Right lobe of liver (tissue), 6 donors: ENCODE measurements at regions not wholly inside any gene's neighbourhood (a gene's known extent, or its start where the extent isn't known, plus 50 kb on each side); places are given as distances from the start of the nearest gene placed in this dataset.

Experiments used
- ATAC-seq, 4 donors: fragments of 200-7000 bp; cut with Tn5 transposase; one replicate each; pipeline ENCODE4 v1.9.1; 2020; ENCODE audit warnings: mild to moderate bottlenecking in 4 of 4, moderate library complexity in 4 of 4
- DNase-seq, 3 donors: peaks; one replicate each; pipeline ENCODE4 v3.0.0-alpha.2; 2020
- H3K27ac ChIP-seq, 3 donors: fragments of 200-600 bp; one replicate each; pipeline ENCODE4 v1.8.0; 2022
- H3K27me3 ChIP-seq, 2 donors: fragments of 200-600 bp; one replicate each; pipeline ENCODE4 v1.8.0; 2022
- H3K36me3 ChIP-seq, 4 donors: fragments of 200-600 bp; sonication (generic) in 1 of 4; one replicate each; pipeline versions ENCODE4 v1.5.1 to v1.8.0; 2017 to 2022; ENCODE audit warnings: control low read depth in 1 of 4
- H3K4me1 ChIP-seq, 4 donors: fragments of 200-600 bp; sonication (generic) in 1 of 4; one replicate each; pipeline versions ENCODE4 v1.5.1 to v1.8.0; 2017 to 2022; ENCODE audit warnings: control low read depth in 1 of 4
- H3K4me3 ChIP-seq, 3 donors: fragments of 200-600 bp; one replicate each; pipeline ENCODE4 v1.8.0; 2022
- H3K9me3 ChIP-seq, 4 donors: fragments of 200-600 bp; sonication (generic) in 1 of 4; one replicate each; pipeline versions ENCODE4 v1.5.1 to v1.8.0; 2017 to 2022; ENCODE audit warnings: control low read depth in 1 of 4
- POLR2A ChIP-seq: fragments of 450-650 bp; IDR thresholded peaks from one replicate; pipeline ENCODE4 v1.6.1; 2017; ENCODE audit warnings: antibody characterized with exemption, mild to moderate bottlenecking
- WGBS: methylation state at CpG from one replicate; pipeline ENCODE4 v1.1.6; 2018; ENCODE audit warnings: low coverage, low lambda C conversion rate; ENCODE audit not compliant: insufficient coverage; ENCODE audit errors: missing lambda C conversion rate; 5-methylcytosine and 5-hydroxymethylcytosine counted together
- intact Hi-C, 2 donors: fragments of 100-400 bp; cut with DNase I; formaldehyde crosslinking; loops; one replicate each; pipeline versions ENCODE4 v1.11.2 to v1.14.1; 2022
- TF ChIP-seq, protein P1 (sequence below), 4 donors: fragments of 200-600 bp in 3 of 4; fragments of 450-650 bp in 1 of 4; IDR thresholded peaks; one replicate each; pipeline versions ENCODE4 v1.5.1 to v1.8.0; 2016 to 2022; ENCODE audit warnings: antibody characterized with exemption in 4 of 4, mild to moderate bottlenecking in 2 of 4
- donor health status: DM: no; HTN: yes; CAD: no.
- donor health status: DM: no; HTN: no; CAD: no.
- donor health status: DM: no; HTN: no; CAD: no.
- donor health status: DM: no; HTN: yes; CAD: no.
- donor health status: DM: no; HTN: yes; CAD: no.

DNA sequence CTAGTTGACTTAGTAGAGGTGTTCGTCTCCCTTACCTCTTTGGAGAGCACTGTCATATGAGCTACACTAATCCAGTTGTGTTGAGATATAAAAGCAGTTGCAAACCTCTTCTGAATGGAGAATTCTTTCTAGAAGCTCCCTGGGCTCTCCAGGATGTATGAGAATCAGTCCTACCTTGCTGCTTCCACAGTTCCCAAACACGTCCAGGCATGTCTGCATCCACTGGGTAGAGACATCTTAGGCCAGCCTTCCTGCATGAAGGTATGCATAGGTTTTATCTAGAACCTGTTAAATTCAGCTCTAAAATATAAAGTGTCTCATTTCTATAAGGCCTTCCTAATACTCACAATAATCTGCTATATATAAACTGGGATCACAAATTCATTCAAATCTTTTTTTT lies 297.7 kb downstream of the CDC5L start:
- Histone ChIP-seq H3K27ac (no peak overlapping the region), H3K4me1 (no peaks in the 10 kb centered on the region), H3K9me3 (no peaks in the 10 kb centered on the region), H3K4me3 (no peak overlapping the region), H3K27me3 (no peaks in the 10 kb centered on the region), H3K36me3 (no peaks in the 10 kb centered on the region)
- peak in 1 of 3 donors; percentile 6 for DNase-seq
- no peak for ATAC-seq
- intact Hi-C loops: no loop called here
- TF ChIP-seq, protein P1, sequence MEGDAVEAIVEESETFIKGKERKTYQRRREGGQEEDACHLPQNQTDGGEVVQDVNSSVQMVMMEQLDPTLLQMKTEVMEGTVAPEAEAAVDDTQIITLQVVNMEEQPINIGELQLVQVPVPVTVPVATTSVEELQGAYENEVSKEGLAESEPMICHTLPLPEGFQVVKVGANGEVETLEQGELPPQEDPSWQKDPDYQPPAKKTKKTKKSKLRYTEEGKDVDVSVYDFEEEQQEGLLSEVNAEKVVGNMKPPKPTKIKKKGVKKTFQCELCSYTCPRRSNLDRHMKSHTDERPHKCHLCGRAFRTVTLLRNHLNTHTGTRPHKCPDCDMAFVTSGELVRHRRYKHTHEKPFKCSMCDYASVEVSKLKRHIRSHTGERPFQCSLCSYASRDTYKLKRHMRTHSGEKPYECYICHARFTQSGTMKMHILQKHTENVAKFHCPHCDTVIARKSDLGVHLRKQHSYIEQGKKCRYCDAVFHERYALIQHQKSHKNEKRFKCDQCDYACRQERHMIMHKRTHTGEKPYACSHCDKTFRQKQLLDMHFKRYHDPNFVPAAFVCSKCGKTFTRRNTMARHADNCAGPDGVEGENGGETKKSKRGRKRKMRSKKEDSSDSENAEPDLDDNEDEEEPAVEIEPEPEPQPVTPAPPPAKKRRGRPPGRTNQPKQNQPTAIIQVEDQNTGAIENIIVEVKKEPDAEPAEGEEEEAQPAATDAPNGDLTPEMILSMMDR (IDR thresholded peaks at IDR 0.05): no peak
- no peak for TF ChIP-seq POLR2A
- 100% methylated on average over 1 of the region's 2 CpGs for WGBS

DNA sequence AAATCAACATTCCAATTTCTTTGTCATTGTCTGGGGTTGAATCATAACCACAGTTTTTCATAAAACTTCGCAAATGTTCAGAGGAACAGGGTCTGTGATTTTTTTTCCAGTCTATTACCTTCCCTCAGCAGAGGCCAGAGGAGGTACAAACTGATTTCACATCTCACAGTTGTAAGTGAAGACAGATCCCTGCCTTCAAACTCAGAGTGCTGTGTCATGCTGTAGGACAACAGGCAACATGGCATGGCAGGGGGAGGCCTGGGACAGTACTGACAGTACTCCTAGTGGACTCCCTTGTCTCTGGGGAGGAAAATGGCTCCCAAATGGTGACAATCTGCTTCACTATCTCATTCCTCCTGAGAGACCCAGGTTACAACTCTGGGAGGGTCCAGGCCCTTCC lies 308.6 kb downstream of the CDC5L start:
- Histone ChIP-seq H3K27ac (no peak overlapping the region), H3K9me3 (no peaks in the 10 kb centered on the region), H3K36me3 (no peaks in the 10 kb centered on the region), H3K4me1 (no peaks in the 10 kb centered on the region), H3K4me3 (no peak overlapping the region), H3K27me3 (no peaks in the 10 kb centered on the region)
- DNase-seq (no peak), ATAC-seq (no peak)
- WGBS: 100% methylated on average over 1 of the region's 1 CpG
- TF ChIP-seq, protein P1 (IDR thresholded peaks at IDR 0.05): no peak
- TF ChIP-seq POLR2A: no peak
- intact Hi-C loops: no loop called here

DNA sequence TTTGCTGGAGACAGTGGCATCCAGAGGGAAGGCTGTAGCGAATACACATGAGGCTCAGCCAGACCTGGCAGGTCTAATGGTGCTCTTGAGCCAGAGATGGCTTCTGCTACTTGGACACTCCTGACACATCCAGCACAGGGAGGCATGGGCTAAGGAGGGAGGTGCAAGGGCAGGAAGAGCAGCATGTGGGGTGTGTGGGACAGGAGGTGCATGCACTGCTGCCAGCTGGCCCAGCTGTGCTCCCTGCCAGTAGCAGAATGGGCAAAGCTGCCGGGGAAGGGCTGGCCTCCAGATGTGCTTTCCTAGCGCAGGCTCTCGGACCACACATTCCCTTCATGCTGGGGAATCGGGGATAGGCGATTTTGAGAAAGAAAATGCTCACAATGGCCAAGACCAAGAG lies 309.2 kb downstream of the CDC5L start:
- Histone ChIP-seq H3K27me3 (no peaks in the 10 kb centered on the region), H3K9me3 (no peaks in the 10 kb centered on the region), H3K4me1 (no peaks in the 10 kb centered on the region), H3K36me3 (no peaks in the 10 kb centered on the region), H3K27ac (no peak overlapping the region), H3K4me3 (no peak overlapping the region)
- WGBS: 63% methylated on average over 3 of the region's 6 CpGs
- intact Hi-C loops: no loop called here
- TF ChIP-seq, protein P1 (IDR thresholded peaks at IDR 0.05): no peak
- TF ChIP-seq POLR2A: no peak
- DNase-seq: no peak
- no peak for ATAC-seq

DNA sequence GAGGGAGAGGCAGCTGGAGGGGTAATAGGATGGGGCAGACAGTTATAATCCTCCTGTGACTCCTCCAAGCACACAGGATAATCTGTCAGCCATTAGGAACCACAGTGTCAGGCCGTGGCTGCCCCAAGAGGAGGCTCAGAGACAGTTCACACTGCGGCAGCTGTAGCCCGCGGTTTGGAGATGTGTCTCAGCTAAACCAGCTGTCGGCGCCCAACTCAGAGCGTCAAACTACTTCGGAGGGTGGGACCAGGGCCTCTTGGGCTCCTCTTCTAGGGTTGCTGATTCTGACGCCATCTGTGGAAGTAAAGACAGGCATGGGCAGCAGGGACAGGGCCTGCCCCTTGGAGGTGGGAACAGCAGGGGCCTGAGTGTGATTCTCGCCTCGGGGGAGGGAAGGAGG lies 309.8 kb downstream of the CDC5L start:
- 40% methylated on average over 2 of the region's 11 CpGs for WGBS
- intact Hi-C loops: no loop called here
- H3K27ac ChIP-seq: no peak overlapping the region
- no peaks in the 10 kb centered on the region for H3K36me3 ChIP-seq
- H3K27me3 ChIP-seq: no peaks in the 10 kb centered on the region
- no peaks in the 10 kb centered on the region for H3K4me1 ChIP-seq
- DNase-seq (no peak), ATAC-seq (no peak)
- H3K9me3 ChIP-seq: no peaks in the 10 kb centered on the region
- H3K4me3 ChIP-seq: no peak overlapping the region
- TF ChIP-seq POLR2A: no peak
- TF ChIP-seq, protein P1 (IDR thresholded peaks at IDR 0.05): no peak

DNA sequence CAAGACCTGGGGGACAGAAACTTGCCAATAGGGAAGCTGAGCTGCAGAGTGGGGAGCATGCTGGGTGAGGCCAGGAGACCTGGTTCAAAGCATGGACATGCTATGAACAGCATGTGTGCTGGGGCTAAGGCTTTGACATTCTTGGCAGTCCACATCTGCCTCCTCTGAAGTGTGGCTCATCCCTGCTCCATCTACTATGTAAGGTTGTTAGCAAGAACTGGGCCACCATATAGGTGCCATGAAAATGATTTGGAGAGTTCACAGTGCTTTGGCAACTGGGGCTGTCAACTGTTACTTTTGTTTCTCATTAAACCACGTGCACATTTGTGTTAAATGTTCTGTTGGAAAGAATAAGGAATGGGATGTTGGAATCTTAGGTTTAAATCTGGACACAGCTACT lies 311.1 kb downstream of the CDC5L start:
- ATAC-seq (no peak), DNase-seq (no peak)
- Histone ChIP-seq H3K9me3 (no peaks in the 10 kb centered on the region), H3K36me3 (no peaks in the 10 kb centered on the region), H3K4me3 (no peak overlapping the region), H3K27ac (no peak overlapping the region), H3K27me3 (no peaks in the 10 kb centered on the region), H3K4me1 (no peaks in the 10 kb centered on the region)
- intact Hi-C loops: no loop called here
- TF ChIP-seq POLR2A: no peak
- TF ChIP-seq, protein P1 (IDR thresholded peaks at IDR 0.05): no peak
- 23% methylated on average over 1 of the region's 1 CpG for WGBS
